Spleen (tissue), 11 donors: ENCODE measurements at regions not wholly inside any gene's neighbourhood (a gene's known extent, or its start where the extent isn't known, plus 50 kb on each side); places are given as distances from the start of the nearest gene placed in this dataset.

Experiments
- DNase-seq: peaks from one replicate; pipeline ENCODE4 v3.0.0-alpha.2; 2020
- H3K27ac ChIP-seq, 8 donors: fragments of 200-600 bp; sonication (generic) in 7 of 8; 1 replicate in 4 of 8; 2 replicates in 4 of 8; pipeline versions ENCODE4 v1.5.0 to v1.8.0; 2016 to 2021; ENCODE audit warnings: inconsistent platforms in 4 of 8, mild to moderate bottlenecking in 4 of 8, moderate library complexity in 1 of 8
- H3K27me3 ChIP-seq, 7 donors: fragments of 200-600 bp; sonication (generic) in 6 of 7; replicated peaks in 1 of 7; 1 replicate in 4 of 7; 2 replicates in 3 of 7; pipeline versions ENCODE4 v1.5.0 to v1.8.0; 2016 to 2021; ENCODE audit warnings: inconsistent platforms in 3 of 7, mild to moderate bottlenecking in 1 of 7
- H3K36me3 ChIP-seq, 6 donors: fragments of 200-600 bp; sonication (generic) in 5 of 6; 1 replicate in 4 of 6; 2 replicates in 2 of 6; pipeline versions ENCODE4 v1.5.0 to v1.8.0; 2016 to 2021; ENCODE audit warnings: inconsistent platforms in 2 of 6
- H3K4me1 ChIP-seq, 6 donors: fragments of 200-600 bp; sonication (generic) in 5 of 6; 1 replicate in 3 of 6; 2 replicates in 3 of 6; pipeline versions ENCODE4 v1.5.0 to v1.8.0; 2016 to 2021; ENCODE audit warnings: inconsistent platforms in 3 of 6
- H3K4me3 ChIP-seq, 8 donors: fragments of 200-600 bp; sonication (generic) in 7 of 8; 1 replicate in 4 of 8; 2 replicates in 4 of 8; pipeline versions ENCODE4 v1.5.0 to v1.8.0; 2016 to 2021; ENCODE audit warnings: inconsistent platforms in 4 of 8, mild to moderate bottlenecking in 4 of 8, moderate library complexity in 2 of 8
- H3K9me3 ChIP-seq, 8 donors: fragments of 200-600 bp; sonication (generic) in 7 of 8; 1 replicate in 4 of 8; 2 replicates in 4 of 8; pipeline versions ENCODE4 v1.5.0 to v1.8.0; 2016 to 2021; ENCODE audit warnings: inconsistent platforms in 4 of 8
- POLR2A ChIP-seq, 3 donors: fragments of 450-650 bp; IDR thresholded peaks; one replicate each; pipeline ENCODE4 v1.5.1; 2017; ENCODE audit warnings: antibody characterized with exemption in 3 of 3, mild to moderate bottlenecking in 1 of 3
- POLR2AphosphoS5 ChIP-seq, 3 donors: sonication (generic); formaldehyde crosslinking; IDR thresholded peaks; one replicate each; pipeline ENCODE4 v1.5.1; 2017; ENCODE audit warnings: antibody characterized with exemption in 3 of 3
- WGBS, 5 donors: extraction: QIAGEN DNeasy Blood & Tissue Kit in 3 of 5; methylation state at CpG; one replicate each; pipeline versions ENCODE4 v1.1.5 to v1.1.7; 2013 to 2018; 5-methylcytosine and 5-hydroxymethylcytosine counted together
- intact Hi-C: fragments of 100-400 bp; cut with DNase I; formaldehyde crosslinking; loops from one replicate; pipeline ENCODE4 v1.15.0; 2023; ENCODE audit warnings: low total_unique reads
- TF ChIP-seq, protein P1 (sequence below), 11 experiments: fragments of 200-600 bp in 7 of 11; fragments of 450-650 bp in 4 of 11; sonication (generic) in 4 of 11; IDR thresholded peaks in 8 of 11; conservative IDR thresholded peaks in 3 of 11; 1 replicate in 7 of 11; 2 replicates in 4 of 11; pipeline versions ENCODE4 v1.4.0 to v1.8.0; 2016 to 2021; ENCODE audit warnings: antibody characterized with exemption in 11 of 11, inconsistent platforms in 4 of 11, mild to moderate bottlenecking in 1 of 11
- donor health status: healthy with polysubstance abuse.
- donor health status: DM: no; HTN: no; CAD: no; lungs with moderate emphysema.
- donor health status: DM: no; HTN: no; CAD: no.
- donor health status: Bipolar disorder and iron deficiency.
- donor health status: healthy.
- donor health status: DM: no; HTN: no; CAD: no.
- donor health status: DM: yes; HTN: yes; CAD: no.

DNA sequence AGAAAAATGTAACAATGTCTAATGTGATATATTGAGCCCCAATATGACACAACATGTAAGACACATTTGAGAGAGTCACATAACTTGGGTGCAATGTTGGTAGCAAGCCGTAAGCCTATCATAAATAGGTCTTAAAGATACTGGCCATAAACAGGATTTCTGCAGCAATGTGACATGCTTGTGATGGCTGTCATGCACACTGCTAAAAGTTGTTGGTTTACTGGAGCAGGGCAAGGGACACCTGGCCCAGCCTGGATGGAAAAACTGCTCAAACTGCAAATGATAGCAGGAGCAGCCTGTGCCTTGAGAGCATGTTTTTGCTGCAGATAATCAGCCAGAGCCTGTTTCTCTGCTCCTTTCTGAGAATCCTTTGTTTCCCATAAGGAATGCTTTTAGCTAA is 136.7 kb upstream of the ZNF91 start:
- intact Hi-C loops, result no loop called here
- WGBS, 5 donors, result 83 to 93% (median 91%) methylated on average over 1 of the region's 1 CpG
- no peaks in the 10 kb centered on the region for H3K36me3 ChIP-seq
- no peaks in the 10 kb centered on the region for H3K4me1 ChIP-seq
- H3K4me3 ChIP-seq, result no peak overlapping the region
- H3K27me3 ChIP-seq, result no peaks in the 10 kb centered on the region
- DNase-seq, result no peak
- no peak for TF ChIP-seq POLR2A (IDR thresholded peaks at IDR 0.05)
- no peak for TF ChIP-seq POLR2AphosphoS5 (IDR thresholded peaks at IDR 0.05)
- TF ChIP-seq, protein P1, sequence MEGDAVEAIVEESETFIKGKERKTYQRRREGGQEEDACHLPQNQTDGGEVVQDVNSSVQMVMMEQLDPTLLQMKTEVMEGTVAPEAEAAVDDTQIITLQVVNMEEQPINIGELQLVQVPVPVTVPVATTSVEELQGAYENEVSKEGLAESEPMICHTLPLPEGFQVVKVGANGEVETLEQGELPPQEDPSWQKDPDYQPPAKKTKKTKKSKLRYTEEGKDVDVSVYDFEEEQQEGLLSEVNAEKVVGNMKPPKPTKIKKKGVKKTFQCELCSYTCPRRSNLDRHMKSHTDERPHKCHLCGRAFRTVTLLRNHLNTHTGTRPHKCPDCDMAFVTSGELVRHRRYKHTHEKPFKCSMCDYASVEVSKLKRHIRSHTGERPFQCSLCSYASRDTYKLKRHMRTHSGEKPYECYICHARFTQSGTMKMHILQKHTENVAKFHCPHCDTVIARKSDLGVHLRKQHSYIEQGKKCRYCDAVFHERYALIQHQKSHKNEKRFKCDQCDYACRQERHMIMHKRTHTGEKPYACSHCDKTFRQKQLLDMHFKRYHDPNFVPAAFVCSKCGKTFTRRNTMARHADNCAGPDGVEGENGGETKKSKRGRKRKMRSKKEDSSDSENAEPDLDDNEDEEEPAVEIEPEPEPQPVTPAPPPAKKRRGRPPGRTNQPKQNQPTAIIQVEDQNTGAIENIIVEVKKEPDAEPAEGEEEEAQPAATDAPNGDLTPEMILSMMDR (IDR thresholded peaks at IDR 0.05 in 8 of 11, conservative IDR thresholded peaks at IDR 0.05 in 3 of 11), result no peak
- peaks cover 0 to 86% (median 65%) of the 10 kb centered on the region in 8 donors for H3K9me3 ChIP-seq
- no peak overlapping the region for H3K27ac ChIP-seq

DNA sequence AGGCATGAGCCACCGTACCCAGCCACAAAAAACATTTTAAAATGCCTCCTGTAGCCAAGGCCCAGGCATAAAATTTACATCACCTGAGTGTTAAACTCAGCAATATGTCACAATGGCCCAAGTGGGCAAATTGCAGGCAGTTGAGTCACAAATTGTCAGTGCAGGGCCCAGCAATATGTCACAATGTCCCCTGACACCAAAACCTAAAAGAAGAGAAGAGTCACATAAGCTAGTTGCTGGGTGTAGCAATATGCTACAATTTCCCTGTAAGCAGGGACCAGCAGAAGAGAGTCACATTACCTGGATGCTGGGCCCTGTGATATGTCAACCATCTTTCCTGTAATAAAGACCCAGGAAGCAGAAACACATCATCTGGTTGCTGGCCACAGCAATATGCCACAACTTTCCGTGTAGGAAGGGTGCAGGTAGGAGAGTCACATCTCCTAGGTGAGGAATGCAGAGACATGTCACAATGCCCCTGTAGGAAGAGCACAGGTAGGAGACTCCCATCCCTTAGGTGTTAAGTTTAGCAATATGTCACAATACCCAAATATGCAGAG is 136.0 kb upstream of the ZNF91 start:
- TF ChIP-seq, protein P1 (IDR thresholded peaks at IDR 0.05 in 8 of 11, conservative IDR thresholded peaks at IDR 0.05 in 3 of 11), result no peak
- TF ChIP-seq POLR2AphosphoS5 (IDR thresholded peaks at IDR 0.05) (no peak), POLR2A (IDR thresholded peaks at IDR 0.05) (no peak)
- H3K9me3 ChIP-seq, result peaks cover 0 to 91% (median 68%) of the 10 kb centered on the region in 8 donors
- WGBS, 5 donors, result 60 to 82% (median 76%) methylated on average over 2 of the region's 2 CpGs

DNA sequence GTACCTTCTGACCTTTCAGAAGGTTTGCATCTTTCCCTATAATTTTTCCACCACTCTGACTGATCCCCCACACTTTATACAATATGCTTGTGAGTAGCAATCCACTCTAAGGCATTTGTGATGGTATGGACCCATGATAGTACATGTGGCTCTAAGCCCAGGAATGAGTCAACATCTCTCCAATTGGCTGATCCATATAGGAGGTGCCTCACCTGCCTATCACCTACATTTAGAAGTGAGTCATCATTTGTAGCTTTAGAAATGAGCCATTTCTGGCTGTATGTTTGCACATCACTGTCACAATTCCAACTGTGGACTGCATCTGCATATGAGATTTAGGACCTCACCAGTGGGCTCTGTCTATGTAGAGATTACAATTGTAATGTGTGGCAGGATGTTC is 133.1 kb upstream of the ZNF91 start:
- intact Hi-C loops, result no loop called here
- no peak overlapping the region for H3K4me3 ChIP-seq
- H3K27ac ChIP-seq, result no peak overlapping the region
- TF ChIP-seq, protein P1 (IDR thresholded peaks at IDR 0.05 in 8 of 11, conservative IDR thresholded peaks at IDR 0.05 in 3 of 11), result no peak
- no peak for TF ChIP-seq POLR2A (IDR thresholded peaks at IDR 0.05)
- no peak for TF ChIP-seq POLR2AphosphoS5 (IDR thresholded peaks at IDR 0.05)
- H3K9me3 ChIP-seq, result peaks cover 0 to 81% (median 58%) of the 10 kb centered on the region in 8 donors
- no peaks in the 10 kb centered on the region for H3K4me1 ChIP-seq
- no peak for DNase-seq
- H3K27me3 ChIP-seq, result no peaks in the 10 kb centered on the region
- no peaks in the 10 kb centered on the region for H3K36me3 ChIP-seq

More for the DNA sequence above, 136.0 kb upstream of the ZNF91 start:
- H3K27me3 ChIP-seq, result no peaks in the 10 kb centered on the region
- H3K36me3 ChIP-seq, result no peaks in the 10 kb centered on the region
- no peak overlapping the region for H3K4me3 ChIP-seq
- no peak overlapping the region for H3K27ac ChIP-seq
- no peaks in the 10 kb centered on the region for H3K4me1 ChIP-seq
- intact Hi-C loops, result no loop called here
- no peak for DNase-seq

DNA sequence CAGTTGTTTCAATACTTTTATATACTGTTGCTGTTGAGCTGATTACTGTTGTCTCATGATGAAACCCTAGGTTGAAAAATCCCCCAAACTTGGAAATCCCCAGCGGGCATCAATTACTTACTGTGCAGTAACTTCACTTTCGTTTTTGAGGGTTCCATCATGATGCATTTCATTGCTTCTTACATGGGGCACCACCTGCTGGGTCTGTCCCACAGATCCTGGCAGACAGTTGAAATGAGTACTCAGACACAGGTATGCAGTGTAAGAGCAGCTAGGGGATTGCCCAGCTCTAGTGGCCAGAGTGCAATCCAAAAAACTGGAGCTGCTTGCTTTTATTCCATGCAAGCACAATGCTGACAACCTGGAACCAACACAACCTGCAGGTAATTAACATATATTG is 132.5 kb upstream of the ZNF91 start:
- 60 to 71% (median 70%) methylated on average over 2 of the region's 2 CpGs for WGBS, 5 donors
- peaks cover 0 to 78% (median 53%) of the 10 kb centered on the region in 8 donors for H3K9me3 ChIP-seq
- intact Hi-C loops, result no loop called here
- no peaks in the 10 kb centered on the region for H3K4me1 ChIP-seq
- TF ChIP-seq, protein P1 (IDR thresholded peaks at IDR 0.05 in 8 of 11, conservative IDR thresholded peaks at IDR 0.05 in 3 of 11), result no peak
- no peak for TF ChIP-seq POLR2AphosphoS5 (IDR thresholded peaks at IDR 0.05)
- no peak for TF ChIP-seq POLR2A (IDR thresholded peaks at IDR 0.05)
- H3K36me3 ChIP-seq, result no peaks in the 10 kb centered on the region
- H3K4me3 ChIP-seq, result no peak overlapping the region
- H3K27ac ChIP-seq, result no peak overlapping the region
- no peaks in the 10 kb centered on the region for H3K27me3 ChIP-seq
- DNase-seq, result no peak
